ENCODE measurements at regions not wholly inside any gene's neighbourhood (a gene's known extent, or its start where the extent isn't known, plus 50 kb on each side); places are given as distances from the start of the nearest gene placed in this dataset.

GRCh38 chr1:112788054-112788453 is 72.9 kb upstream of the PPM1J start:
- no peak for DNase-seq (ENCODE audit: low read depth, low spot score)

GRCh38 chr1:112783059-112783458 is 67.9 kb upstream of the PPM1J start:
- DNase-seq (ENCODE audit: low read depth, low spot score) = no peak

DNA sequence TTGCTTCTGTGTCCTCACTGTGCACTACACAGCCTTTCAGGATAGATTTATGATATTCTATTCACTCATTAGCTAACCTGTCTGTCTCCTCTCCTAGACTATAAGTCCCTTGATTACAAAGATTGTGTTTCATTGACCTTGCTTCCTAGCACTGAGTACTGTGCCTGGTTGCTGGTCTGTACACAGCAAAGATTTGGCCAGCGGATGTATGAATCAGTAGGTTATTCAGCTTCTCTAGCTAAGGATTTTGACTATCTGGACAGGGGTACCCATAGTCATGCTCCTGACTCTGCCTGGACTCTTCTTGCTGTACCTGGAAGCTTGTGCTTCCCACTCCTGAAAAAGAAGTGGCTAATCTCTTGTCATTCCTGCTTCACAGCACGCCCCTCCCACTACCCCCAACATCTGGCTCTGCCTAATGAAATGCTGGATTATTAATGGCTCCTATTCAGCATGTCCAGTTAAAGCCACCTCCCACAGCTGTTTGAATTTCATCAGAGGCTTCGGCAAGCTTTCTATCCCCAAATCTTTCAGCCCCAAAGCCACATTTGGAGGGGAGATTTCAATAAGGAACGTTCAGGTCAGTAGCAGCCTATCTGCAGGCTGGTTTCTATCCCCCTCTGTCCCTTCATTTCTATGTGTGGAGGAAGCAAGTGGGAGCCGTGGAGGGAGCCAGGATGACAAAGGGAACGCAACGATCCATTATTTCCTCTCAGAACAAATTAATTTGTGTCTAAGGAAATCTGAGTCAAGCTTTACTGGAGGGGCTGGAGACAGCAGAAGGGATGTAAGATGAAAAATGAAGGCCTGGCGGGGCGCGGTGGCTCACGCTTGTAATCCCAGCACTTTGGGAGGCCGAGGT is 64.8 kb upstream of the PPM1J start:
- DNase-seq (ENCODE audit: low read depth, low spot score) = no peak

DNA sequence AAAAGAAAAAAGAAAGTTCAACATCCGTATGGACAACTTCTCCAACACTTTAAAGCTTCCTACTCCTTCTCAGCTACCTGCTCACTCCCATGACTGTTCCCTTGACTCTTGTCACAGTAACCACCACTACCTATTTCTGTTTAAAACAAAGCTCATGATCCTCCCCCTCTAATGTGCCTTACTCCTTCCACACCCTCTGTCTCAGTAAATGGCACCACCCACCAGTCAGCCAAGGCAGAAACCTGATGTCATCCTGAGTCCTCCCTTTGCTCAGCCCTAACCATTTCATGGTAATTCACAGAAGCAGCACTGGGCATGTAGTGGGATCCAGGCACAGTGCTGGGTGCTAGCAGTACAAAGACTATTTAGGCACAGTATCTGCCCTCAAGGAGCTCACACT is 63.0 kb upstream of the PPM1J start:
- no peak for DNase-seq (ENCODE audit: low read depth, low spot score)

DNA sequence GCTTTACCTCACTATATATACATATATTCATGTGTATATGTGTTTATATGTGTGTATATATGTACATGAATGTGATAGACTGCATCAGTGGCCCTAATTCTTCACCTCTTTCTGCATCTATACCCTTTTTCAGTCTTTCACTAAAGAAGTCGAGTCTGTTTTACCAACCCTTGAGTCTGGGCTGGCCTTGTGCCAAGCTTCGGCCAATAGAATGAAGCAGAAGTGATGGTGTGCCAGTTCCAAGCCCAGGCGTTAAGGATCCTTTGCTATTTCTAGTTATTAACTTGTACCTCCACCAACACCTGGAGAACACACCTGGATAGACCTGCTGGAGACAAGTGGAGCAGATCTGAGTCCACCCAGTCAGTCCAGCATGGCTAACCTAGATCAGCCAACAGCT is 61.6 kb upstream of the PPM1J start:
- no peak for DNase-seq (ENCODE audit: low read depth, low spot score)

GRCh38 chr1:112772781-112773180 is 57.6 kb upstream of the PPM1J start:
- DNase-seq (ENCODE audit: low read depth, low spot score) = no peak

- no peak for DNase-seq (ENCODE audit: low read depth, low spot score)
Measured at GRCh38 chr1:112770724-112771123, 55.6 kb upstream of the PPM1J start.

GRCh38 chr1:112769611-112770010 is 54.5 kb upstream of the PPM1J start:
- no peak for DNase-seq (ENCODE audit: low read depth, low spot score)

DNA sequence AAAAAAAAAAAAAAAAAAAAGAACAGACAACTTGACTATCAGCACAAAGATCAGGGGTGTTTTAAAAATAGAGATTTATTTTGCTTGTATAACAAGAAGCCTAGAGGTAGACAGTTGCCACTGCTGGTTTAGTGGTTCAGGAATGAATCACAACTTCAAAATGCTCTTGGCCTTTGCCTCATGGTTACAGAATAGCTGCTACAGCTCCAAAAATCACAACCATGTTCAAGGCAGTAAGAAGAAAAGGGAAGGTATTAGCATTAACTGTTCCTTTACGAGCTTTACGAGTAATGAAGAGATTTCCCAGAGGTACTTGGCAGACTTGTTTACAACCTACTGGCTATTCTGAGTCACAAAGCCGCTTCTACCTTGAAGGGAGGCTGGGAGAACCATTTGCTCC is 52.5 kb upstream of the PPM1J start:
- DNase-seq (ENCODE audit: low read depth, low spot score) = no peak

All from activated CD4-positive, CD25-positive, alpha-beta regulatory T cell treated with anti-CD3 and anti-CD28 coated beads, Interleukin-2, amount 50 U/mL, for 16 hours (primary cell).